Astrocyte (in vitro differentiated cells and primary cell): ENCODE measurements at regions not wholly inside any gene's neighbourhood (a gene's known extent, or its start where the extent isn't known, plus 50 kb on each side); places are given as distances from the start of the nearest gene placed in this dataset.

Source experiments
- EZH2 ChIP-seq: IDR thresholded peaks from 2 replicates; pipeline ENCODE4 v1.6.1; 2012; ENCODE audit warnings: mild to moderate bottlenecking, low read length, inconsistent platforms; ENCODE audit not compliant: insufficient read depth
- TF ChIP-seq, protein P1 (sequence below): IDR thresholded peaks from 2 replicates; pipeline ENCODE4 v1.5.1; 2011; ENCODE audit warnings: low read depth, mild to moderate bottlenecking, inconsistent platforms, low read length, moderate library complexity; ENCODE audit not compliant: insufficient read depth

DNA sequence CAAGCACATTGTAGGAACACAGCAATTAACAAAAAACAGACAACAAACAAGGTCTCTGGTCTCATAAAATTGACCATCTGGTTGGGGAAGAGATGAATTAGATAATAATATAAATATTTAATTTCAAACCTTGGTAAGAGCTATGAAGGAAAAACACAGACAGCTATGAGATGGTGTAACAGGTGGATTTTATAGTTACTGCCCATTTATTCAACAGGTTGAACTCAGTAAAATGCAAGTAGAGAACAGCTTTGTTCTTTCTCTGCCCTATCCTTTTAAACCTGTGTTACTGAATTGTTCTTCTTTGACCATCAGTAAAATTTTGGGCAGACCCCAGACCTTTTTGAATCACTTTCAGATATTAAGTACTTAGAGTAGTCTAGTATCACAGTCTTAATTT, 77.6 kb upstream of the FAM216B start:
- TF ChIP-seq, protein P1, sequence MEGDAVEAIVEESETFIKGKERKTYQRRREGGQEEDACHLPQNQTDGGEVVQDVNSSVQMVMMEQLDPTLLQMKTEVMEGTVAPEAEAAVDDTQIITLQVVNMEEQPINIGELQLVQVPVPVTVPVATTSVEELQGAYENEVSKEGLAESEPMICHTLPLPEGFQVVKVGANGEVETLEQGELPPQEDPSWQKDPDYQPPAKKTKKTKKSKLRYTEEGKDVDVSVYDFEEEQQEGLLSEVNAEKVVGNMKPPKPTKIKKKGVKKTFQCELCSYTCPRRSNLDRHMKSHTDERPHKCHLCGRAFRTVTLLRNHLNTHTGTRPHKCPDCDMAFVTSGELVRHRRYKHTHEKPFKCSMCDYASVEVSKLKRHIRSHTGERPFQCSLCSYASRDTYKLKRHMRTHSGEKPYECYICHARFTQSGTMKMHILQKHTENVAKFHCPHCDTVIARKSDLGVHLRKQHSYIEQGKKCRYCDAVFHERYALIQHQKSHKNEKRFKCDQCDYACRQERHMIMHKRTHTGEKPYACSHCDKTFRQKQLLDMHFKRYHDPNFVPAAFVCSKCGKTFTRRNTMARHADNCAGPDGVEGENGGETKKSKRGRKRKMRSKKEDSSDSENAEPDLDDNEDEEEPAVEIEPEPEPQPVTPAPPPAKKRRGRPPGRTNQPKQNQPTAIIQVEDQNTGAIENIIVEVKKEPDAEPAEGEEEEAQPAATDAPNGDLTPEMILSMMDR: no peak
- TF ChIP-seq EZH2: no peak
